ENCODE measurements at regions not wholly inside any gene's neighbourhood (a gene's known extent, or its start where the extent isn't known, plus 50 kb on each side); places are given as distances from the start of the nearest gene placed in this dataset.

- in situ Hi-C loops (cut with MboI; ENCODE audit: low sequenced_read_pairs, unreplicated experiment): loop anchor here (25.0 kb wide), 1 partner anchor 668 kb away; no protein-coding TSS in a partner anchor
- TF ChIP-seq CTCF (IDR thresholded peaks at IDR 0.05; ENCODE audit: borderline replicate concordance, control extremely low read depth, extremely low read depth, insufficient read depth, missing control alignments): no peak
- no peak for DNase-seq (ENCODE audit: low spot score)
Observed at GRCh38 chr14:62130441-62130840, 368.2 kb downstream of the SNAPC1 start.

DNA sequence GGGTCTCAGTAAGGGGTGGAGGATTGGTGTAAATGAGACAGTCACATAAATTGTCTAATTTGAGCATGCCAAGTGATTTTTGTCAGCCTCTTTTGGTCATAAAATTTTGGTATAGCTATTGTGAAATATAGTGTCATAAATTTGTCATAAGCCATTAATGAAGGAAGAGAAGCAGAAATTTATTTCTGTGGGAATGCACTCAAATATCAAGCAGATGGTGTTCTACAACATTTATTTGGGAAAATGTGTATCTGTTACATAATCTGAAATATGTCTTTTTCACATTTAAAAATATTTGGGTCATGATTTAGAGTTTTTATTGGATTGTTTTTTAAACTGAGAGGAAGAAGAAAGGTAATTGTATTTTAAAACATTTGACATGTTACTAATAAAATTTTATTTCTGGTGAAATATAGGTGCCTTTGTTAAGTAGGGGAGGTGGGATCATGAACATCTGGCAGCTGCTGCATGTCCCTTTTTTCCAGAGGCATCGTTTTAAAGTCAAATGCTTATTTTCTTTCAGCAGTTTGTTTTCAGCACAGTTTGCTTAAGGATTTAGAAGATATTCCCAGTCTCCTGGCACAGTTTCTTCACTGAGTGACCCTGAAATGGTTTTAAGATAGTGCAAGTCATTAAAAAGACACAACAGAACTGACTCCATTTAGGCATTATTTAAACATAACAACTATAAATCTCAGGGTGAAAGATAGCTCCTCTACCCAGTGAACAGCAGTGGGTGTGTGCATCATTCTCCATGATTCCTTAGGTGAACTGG is 371.7 kb downstream of the SNAPC1 start:
- TF ChIP-seq CTCF (IDR thresholded peaks at IDR 0.05; ENCODE audit: borderline replicate concordance, control extremely low read depth, extremely low read depth, insufficient read depth, missing control alignments): no peak
- in situ Hi-C loops (cut with MboI; ENCODE audit: low sequenced_read_pairs, unreplicated experiment): loop anchor here (25.0 kb wide), 1 partner anchor 672 kb away; no protein-coding TSS in a partner anchor
- DNase-seq (ENCODE audit: low spot score): no peak

- DNase-seq (ENCODE audit: low spot score): no peak
- in situ Hi-C loops (cut with MboI; ENCODE audit: low sequenced_read_pairs, unreplicated experiment): loop anchor here (25.0 kb wide), 1 partner anchor 676 kb away; no protein-coding TSS in a partner anchor
- no peak for TF ChIP-seq CTCF (IDR thresholded peaks at IDR 0.05; ENCODE audit: borderline replicate concordance, control extremely low read depth, extremely low read depth, insufficient read depth, missing control alignments)
Observed at GRCh38 chr14:62138593-62138992, 376.4 kb downstream of the SNAPC1 start.

DNA sequence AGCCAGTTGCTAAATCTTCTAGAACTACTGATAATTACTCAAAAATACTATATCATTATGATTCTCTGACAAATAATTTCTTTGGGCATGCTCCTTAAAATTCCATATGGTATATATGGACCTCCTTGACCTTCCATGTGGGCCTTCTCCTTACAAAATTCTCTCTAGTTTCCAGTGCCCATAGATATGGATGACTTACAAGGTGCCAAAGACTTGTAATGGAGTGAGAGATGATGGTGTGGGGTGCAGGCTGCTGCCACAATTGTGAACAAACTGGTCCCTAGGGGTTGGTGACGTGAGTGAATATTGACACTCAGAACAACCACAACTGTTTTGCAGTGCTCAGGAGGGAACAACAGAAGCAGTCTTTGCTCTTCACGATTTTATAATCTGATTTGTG is 378.9 kb downstream of the SNAPC1 start:
- no peak for TF ChIP-seq CTCF (IDR thresholded peaks at IDR 0.05; ENCODE audit: borderline replicate concordance, control extremely low read depth, extremely low read depth, insufficient read depth, missing control alignments)
- in situ Hi-C loops (cut with MboI; ENCODE audit: low sequenced_read_pairs, unreplicated experiment): loop anchor here (25.0 kb wide), 1 partner anchor 679 kb away; no protein-coding TSS in a partner anchor
- DNase-seq (ENCODE audit: low spot score): no peak

GRCh38 chr14:62143245-62143644 is 381.0 kb downstream of the SNAPC1 start:
- TF ChIP-seq CTCF (IDR thresholded peaks at IDR 0.05; ENCODE audit: borderline replicate concordance, control extremely low read depth, extremely low read depth, insufficient read depth, missing control alignments): no peak
- in situ Hi-C loops (cut with MboI; ENCODE audit: low sequenced_read_pairs, unreplicated experiment): loop anchor here (25.0 kb wide), 1 partner anchor 681 kb away; no protein-coding TSS in a partner anchor
- DNase-seq (ENCODE audit: low spot score): no peak

DNA sequence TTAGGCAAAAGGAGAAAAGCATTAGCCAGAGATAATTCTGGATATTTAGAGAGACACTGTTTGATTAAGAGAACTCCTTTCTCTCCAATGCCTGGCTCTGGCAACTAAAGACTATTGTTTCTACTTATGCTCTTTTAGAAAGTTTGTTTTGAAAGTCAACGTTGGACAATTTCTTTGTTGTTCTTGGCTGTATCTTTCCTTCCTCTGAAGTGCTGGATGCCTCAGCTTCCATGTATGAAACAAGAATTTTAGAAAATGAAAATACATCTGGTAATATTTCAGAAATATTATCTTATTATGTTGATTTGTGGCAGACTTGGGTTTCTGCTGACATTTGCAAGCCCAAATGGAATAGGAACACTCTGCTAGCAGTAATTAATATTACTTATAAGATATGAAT is 382.6 kb downstream of the SNAPC1 start:
- in situ Hi-C loops (cut with MboI; ENCODE audit: low sequenced_read_pairs, unreplicated experiment): loop anchor here (25.0 kb wide), 1 partner anchor 683 kb away; no protein-coding TSS in a partner anchor
- no peak for DNase-seq (ENCODE audit: low spot score)

More for the DNA sequence above, 382.6 kb downstream of the SNAPC1 start:
- no peak for TF ChIP-seq CTCF (IDR thresholded peaks at IDR 0.05; ENCODE audit: borderline replicate concordance, control extremely low read depth, extremely low read depth, insufficient read depth, missing control alignments)

All from GM13976 (cell line).